Activated naive CD4-positive, alpha-beta T cell treated with anti-CD3 and anti-CD28 coated beads, Interleukin-2, amount 50 U/mL, for 72 hours (primary cell): ENCODE measurements at regions not wholly inside any gene's neighbourhood (a gene's known extent, or its start where the extent isn't known, plus 50 kb on each side); places are given as distances from the start of the nearest gene placed in this dataset.
"Not testable (repeated sequence)": the region's sequence is repeated elsewhere in the genome, so short reads cannot be mapped to it uniquely, and the experiment has no call there.

Source experiments
- ATAC-seq, 2 donors: fragments of 150-1000 bp; cut with Tn5 transposase; 2 replicates each; pipeline ENCODE4 v1.10.0; 2021; ENCODE audit warnings: mild to moderate bottlenecking in 2 of 2, moderate library complexity in 2 of 2
- DNase-seq, 2 donors: peaks; one replicate each; pipeline ENCODE4 v3.0.0; 2021 to 2022; ENCODE audit warnings: low spot score in 2 of 2
- H3K27ac Mint-ChIP-seq, 2 donors: one replicate each; pipeline ENCODE4 v1.8.0; 2022; ENCODE audit warnings: mild to moderate bottlenecking in 2 of 2, mixed read lengths in 2 of 2
- H3K36me3 Mint-ChIP-seq, 2 donors: one replicate each; pipeline ENCODE4 v1.8.0; 2022; ENCODE audit warnings: mixed read lengths in 2 of 2
- H3K9me3 Mint-ChIP-seq, 2 donors: one replicate each; pipeline ENCODE4 v1.8.0; 2022; ENCODE audit warnings: mixed read lengths in 2 of 2

GRCh38 chr10:21292763-21293517 lies 232.5 kb downstream of the SKIDA1 start:
- H3K9me3 Mint-ChIP-seq: no peaks in the 10 kb centered on the region
- H3K36me3 Mint-ChIP-seq: no peaks in the 10 kb centered on the region

GRCh38 chr10:21290499-21291160 lies 234.9 kb downstream of the SKIDA1 start:
- Mint-ChIP-seq H3K27ac (no peak overlapping the region), H3K9me3 (no peaks in the 10 kb centered on the region), H3K36me3 (no peaks in the 10 kb centered on the region)
- DNase-seq: no peak
- no peak for ATAC-seq

More at GRCh38 chr10:21292763-21293517, 232.5 kb downstream of the SKIDA1 start:
- H3K27ac Mint-ChIP-seq: no peak overlapping the region
- ATAC-seq (no peak), DNase-seq (no peak)

GRCh38 chr10:21289961-21290360 lies 235.5 kb downstream of the SKIDA1 start:
- ATAC-seq (no peak), DNase-seq (no peak)

GRCh38 chr10:21289271-21289670 lies 236.2 kb downstream of the SKIDA1 start:
- Mint-ChIP-seq H3K27ac (no peak overlapping the region), H3K9me3 (no peaks in the 10 kb centered on the region), H3K36me3 (no peaks in the 10 kb centered on the region)
- ATAC-seq: no peak
- DNase-seq: no peak

More at GRCh38 chr10:21289961-21290360, 235.5 kb downstream of the SKIDA1 start:
- Mint-ChIP-seq H3K36me3 (no peaks in the 10 kb centered on the region), H3K27ac (no peak overlapping the region), H3K9me3 (no peaks in the 10 kb centered on the region)

GRCh38 chr10:21285742-21286331 lies 239.6 kb downstream of the SKIDA1 start:
- DNase-seq (no peak), ATAC-seq (peak; percentile 33 to 41)
- Mint-ChIP-seq H3K27ac (no peak overlapping the region), H3K9me3 (no peaks in the 10 kb centered on the region), H3K36me3 (no peaks in the 10 kb centered on the region)

GRCh38 chr10:21285207-21285606 lies 240.3 kb downstream of the SKIDA1 start:
- H3K9me3 Mint-ChIP-seq: no peaks in the 10 kb centered on the region

GRCh38 chr10:21284301-21284700 lies 241.2 kb downstream of the SKIDA1 start:
- H3K36me3 Mint-ChIP-seq: no peaks in the 10 kb centered on the region
- H3K9me3 Mint-ChIP-seq: no peaks in the 10 kb centered on the region
- no peak for ATAC-seq
- H3K27ac Mint-ChIP-seq: peak overlapping the region in 1 of 2 donors; percentile 17
- DNase-seq: no peak

More at GRCh38 chr10:21285207-21285606, 240.3 kb downstream of the SKIDA1 start:
- DNase-seq (no peak), ATAC-seq (no peak)
- Mint-ChIP-seq H3K27ac (no peak overlapping the region), H3K36me3 (no peaks in the 10 kb centered on the region)

GRCh38 chr10:21283053-21283452 lies 242.4 kb downstream of the SKIDA1 start:
- H3K27ac Mint-ChIP-seq, H3K36me3 Mint-ChIP-seq: not testable (repeated sequence)

GRCh38 chr10:21281765-21282484 lies 243.6 kb downstream of the SKIDA1 start:
- ATAC-seq (no peak), DNase-seq (no peak)
- no peaks in the 10 kb centered on the region for H3K36me3 Mint-ChIP-seq
- H3K27ac Mint-ChIP-seq: no peak overlapping the region
- H3K9me3 Mint-ChIP-seq: no peaks in the 10 kb centered on the region

More at GRCh38 chr10:21283053-21283452, 242.4 kb downstream of the SKIDA1 start:
- not testable (repeated sequence) for DNase-seq, ATAC-seq, H3K9me3 Mint-ChIP-seq

- no peaks in the 10 kb centered on the region for H3K36me3 Mint-ChIP-seq
- DNase-seq: no peak
- no peak for ATAC-seq
Observed at GRCh38 chr10:21280971-21281572, 244.4 kb downstream of the SKIDA1 start.

GRCh38 chr10:21280037-21280436 lies 245.4 kb downstream of the SKIDA1 start:
- Mint-ChIP-seq H3K36me3 (no peaks in the 10 kb centered on the region), H3K9me3 (no peaks in the 10 kb centered on the region), H3K27ac (no peak overlapping the region)
- DNase-seq (no peak), ATAC-seq (no peak)

More at GRCh38 chr10:21280971-21281572, 244.4 kb downstream of the SKIDA1 start:
- H3K27ac Mint-ChIP-seq: no peak overlapping the region
- no peaks in the 10 kb centered on the region for H3K9me3 Mint-ChIP-seq

GRCh38 chr10:21279217-21279575 lies 246.3 kb downstream of the SKIDA1 start:
- ATAC-seq (no peak), DNase-seq (no peak)
- H3K27ac Mint-ChIP-seq: no peak overlapping the region
- H3K36me3 Mint-ChIP-seq: no peaks in the 10 kb centered on the region
- no peaks in the 10 kb centered on the region for H3K9me3 Mint-ChIP-seq

- Mint-ChIP-seq H3K9me3 (no peaks in the 10 kb centered on the region), H3K27ac (no peak overlapping the region), H3K36me3 (no peaks in the 10 kb centered on the region)
- DNase-seq (peak; percentile 65 to 87), ATAC-seq (peak; percentile 73 to 94)
Observed at GRCh38 chr10:21278491-21279216, 246.8 kb downstream of the SKIDA1 start.

GRCh38 chr10:21273400-21273968 lies 252.0 kb downstream of the SKIDA1 start:
- ATAC-seq: no peak
- DNase-seq: no peak
- Mint-ChIP-seq H3K9me3 (peaks cover 7% of the 10 kb centered on the region in 2 donors), H3K36me3 (no peaks in the 10 kb centered on the region), H3K27ac (no peak overlapping the region)

- DNase-seq (no peak), ATAC-seq (no peak)
- Mint-ChIP-seq H3K27ac (no peak overlapping the region), H3K36me3 (no peaks in the 10 kb centered on the region), H3K9me3 (peaks cover 7% of the 10 kb centered on the region in 2 donors)
Observed at GRCh38 chr10:21272643-21273399, 252.7 kb downstream of the SKIDA1 start.
